Astrocyte of the cerebellum (primary cell): ENCODE measurements at regions not wholly inside any gene's neighbourhood (a gene's known extent, or its start where the extent isn't known, plus 50 kb on each side); places are given as distances from the start of the nearest gene placed in this dataset.

Experiments used
- DNase-seq: peaks from one replicate; pipeline ENCODE4 v3.0.0-alpha.2; 2011; ENCODE audit warnings: low read depth
- H3K4me3 ChIP-seq: 2 replicates; pipeline ENCODE4 v1.5.1; 2011; ENCODE audit warnings: mild to moderate bottlenecking, low read depth, low read length, moderate library complexity
- in situ Hi-C: cut with HindIII; loops from 2 replicates; pipeline ENCODE4 v1.10.0; 2017; ENCODE audit warnings: low sequenced_read_pairs
- TF ChIP-seq, protein P1 (sequence below): IDR thresholded peaks from 2 replicates; pipeline ENCODE4 v1.5.1; 2012; ENCODE audit warnings: low read length, low read depth, moderate library complexity, mild to moderate bottlenecking; ENCODE audit errors: missing control alignments

GRCh38 chr15:69631978-69632377, 179.4 kb downstream of the RPLP1 start:
- TF ChIP-seq, protein P1, sequence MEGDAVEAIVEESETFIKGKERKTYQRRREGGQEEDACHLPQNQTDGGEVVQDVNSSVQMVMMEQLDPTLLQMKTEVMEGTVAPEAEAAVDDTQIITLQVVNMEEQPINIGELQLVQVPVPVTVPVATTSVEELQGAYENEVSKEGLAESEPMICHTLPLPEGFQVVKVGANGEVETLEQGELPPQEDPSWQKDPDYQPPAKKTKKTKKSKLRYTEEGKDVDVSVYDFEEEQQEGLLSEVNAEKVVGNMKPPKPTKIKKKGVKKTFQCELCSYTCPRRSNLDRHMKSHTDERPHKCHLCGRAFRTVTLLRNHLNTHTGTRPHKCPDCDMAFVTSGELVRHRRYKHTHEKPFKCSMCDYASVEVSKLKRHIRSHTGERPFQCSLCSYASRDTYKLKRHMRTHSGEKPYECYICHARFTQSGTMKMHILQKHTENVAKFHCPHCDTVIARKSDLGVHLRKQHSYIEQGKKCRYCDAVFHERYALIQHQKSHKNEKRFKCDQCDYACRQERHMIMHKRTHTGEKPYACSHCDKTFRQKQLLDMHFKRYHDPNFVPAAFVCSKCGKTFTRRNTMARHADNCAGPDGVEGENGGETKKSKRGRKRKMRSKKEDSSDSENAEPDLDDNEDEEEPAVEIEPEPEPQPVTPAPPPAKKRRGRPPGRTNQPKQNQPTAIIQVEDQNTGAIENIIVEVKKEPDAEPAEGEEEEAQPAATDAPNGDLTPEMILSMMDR = no peak
- in situ Hi-C loops = no loop called here
- DNase-seq = no peak
- no peak overlapping the region for H3K4me3 ChIP-seq

DNA sequence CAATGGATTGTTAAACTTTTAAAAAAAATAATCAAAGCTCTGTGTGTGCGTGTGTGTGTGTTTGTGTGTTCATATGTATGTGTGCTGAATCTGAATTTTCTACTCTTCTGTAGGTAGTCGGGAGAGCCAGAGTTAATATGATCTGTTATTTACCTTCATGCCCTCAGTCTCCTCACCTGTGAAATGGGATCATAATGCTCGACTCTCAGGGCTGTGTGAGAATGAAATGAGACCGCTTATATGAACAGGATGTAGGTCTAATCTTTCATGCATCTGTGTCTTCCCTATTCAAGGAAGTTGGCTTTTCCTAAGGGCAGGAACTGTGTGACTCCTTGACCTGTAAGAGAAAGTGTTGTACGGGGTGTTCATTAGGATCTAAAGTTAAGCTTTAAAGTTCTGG, 182.2 kb downstream of the RPLP1 start:
- TF ChIP-seq, protein P1 = no peak
- H3K4me3 ChIP-seq = no peak overlapping the region
- in situ Hi-C loops = no loop called here

DNA sequence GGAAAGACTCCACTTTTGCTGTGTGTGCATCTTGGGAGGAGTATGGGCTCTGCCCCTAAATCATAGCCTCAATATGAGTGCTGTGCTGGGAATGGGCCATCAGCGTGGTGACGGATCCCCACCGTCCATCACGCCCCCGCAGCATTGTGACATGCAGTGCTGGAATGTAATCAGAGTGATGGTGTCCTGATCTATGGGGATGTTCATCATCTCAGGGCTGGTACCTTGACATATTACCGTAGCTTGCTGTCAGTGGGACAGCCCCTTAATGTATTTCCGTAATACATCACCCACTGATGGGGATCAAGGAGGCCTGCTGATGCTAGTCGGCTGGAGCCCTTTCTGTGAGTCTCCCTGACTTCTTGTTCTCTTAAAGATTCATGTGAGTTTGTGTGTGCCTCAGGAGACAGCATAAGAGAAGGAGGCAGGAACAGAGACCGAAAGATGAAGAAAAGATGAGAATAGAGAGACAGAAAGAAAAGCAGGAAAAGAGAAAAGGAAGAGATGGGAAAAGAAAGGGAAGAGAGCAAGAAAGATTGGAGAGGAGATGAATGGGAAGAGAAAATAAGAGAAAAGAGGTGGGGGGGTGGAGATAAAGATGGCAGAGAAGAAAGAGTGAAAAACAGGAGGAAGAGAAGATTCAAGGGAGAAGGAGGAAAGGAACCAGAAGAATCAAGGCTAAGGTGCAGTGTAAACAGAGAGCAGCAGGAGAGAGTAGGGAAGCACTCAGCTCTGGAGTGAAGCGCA, 183.7 kb downstream of the RPLP1 start:
- no peak for DNase-seq
- TF ChIP-seq, protein P1 = no peak
- in situ Hi-C loops = no loop called here
- no peak overlapping the region for H3K4me3 ChIP-seq

More for the DNA sequence above, 182.2 kb downstream of the RPLP1 start:
- DNase-seq = no peak

- H3K4me3 ChIP-seq = no peak overlapping the region
- in situ Hi-C loops = no loop called here
- TF ChIP-seq, protein P1 = no peak
- DNase-seq = no peak
Measured at GRCh38 chr15:69637818-69638217, 185.2 kb downstream of the RPLP1 start.

DNA sequence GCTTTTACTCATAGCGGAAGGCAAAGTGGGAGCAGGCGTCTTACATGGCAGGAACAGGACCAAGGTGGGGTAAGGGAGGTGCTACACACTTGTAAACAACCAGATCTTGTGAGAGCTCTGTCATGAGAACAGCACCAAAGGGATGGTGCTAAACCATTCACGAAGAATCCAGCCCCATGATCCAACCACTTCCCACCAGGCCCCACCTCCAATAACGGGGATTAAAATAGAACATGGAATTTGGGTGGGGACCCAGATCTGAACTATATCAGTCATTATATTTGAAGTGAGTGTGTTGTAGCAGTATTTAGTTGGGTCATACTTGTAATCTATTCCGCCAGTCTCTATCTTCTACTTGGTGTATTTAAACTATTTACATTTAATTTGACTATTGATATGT, 190.9 kb downstream of the RPLP1 start:
- DNase-seq = no peak
- TF ChIP-seq, protein P1 = no peak
- in situ Hi-C loops = no loop called here
- H3K4me3 ChIP-seq = no peak overlapping the region

DNA sequence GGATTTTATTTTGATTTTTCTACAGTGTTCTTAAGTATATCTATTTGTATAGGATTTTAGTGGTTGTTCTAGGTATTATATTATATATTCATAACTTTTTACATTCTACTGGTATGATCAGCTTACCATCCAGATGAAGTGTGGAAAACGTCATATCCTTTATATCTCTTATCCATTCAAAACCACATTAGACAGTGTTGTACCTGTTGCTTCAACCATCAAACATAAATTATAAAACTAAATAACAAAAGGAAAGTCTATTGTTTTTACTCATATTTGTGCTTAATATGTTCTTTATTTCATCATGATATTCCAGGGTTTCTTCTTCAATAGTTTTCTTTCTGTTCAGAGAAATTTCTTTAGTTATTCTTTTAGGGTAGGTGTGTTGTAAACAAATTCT, 191.4 kb downstream of the RPLP1 start:
- TF ChIP-seq, protein P1 = no peak
- no peak for DNase-seq
- H3K4me3 ChIP-seq = no peak overlapping the region
- in situ Hi-C loops = no loop called here
